Nephron (organoid): ENCODE measurements at regions not wholly inside any gene's neighbourhood (a gene's known extent, or its start where the extent isn't known, plus 50 kb on each side); places are given as distances from the start of the nearest gene placed in this dataset.
"Not testable (repeated sequence)": the region's sequence is repeated elsewhere in the genome, so short reads cannot be mapped to it uniquely, and the experiment has no call there.

Source experiments
- H3K27ac Mint-ChIP-seq, 3 experiments: 2 replicates each; pipeline ENCODE4 v1.8.0; 2020; ENCODE audit warnings: mixed read lengths in 3 of 3, mild to moderate bottlenecking in 2 of 3, moderate library complexity in 1 of 3
- H3K27me3 Mint-ChIP-seq: 2 replicates; pipeline ENCODE4 v1.8.0; 2021; ENCODE audit warnings: low read depth, mild to moderate bottlenecking, moderate library complexity, mixed read lengths
- H3K36me3 Mint-ChIP-seq: 2 replicates; pipeline ENCODE4 v1.8.0; 2020; ENCODE audit warnings: low read depth, mixed read lengths
- H3K4me1 Mint-ChIP-seq: 2 replicates; pipeline ENCODE4 v1.8.0; 2020; ENCODE audit warnings: mixed read lengths
- H3K4me3 Mint-ChIP-seq, 3 experiments: 2 replicates each; pipeline ENCODE4 v1.8.0; 2020; ENCODE audit warnings: mild to moderate bottlenecking in 3 of 3, mixed read lengths in 3 of 3, moderate library complexity in 2 of 3
- H3K9me3 Mint-ChIP-seq: 2 replicates; pipeline ENCODE4 v1.8.0; 2020; ENCODE audit warnings: mixed read lengths
- CTCF ChIP-seq, 3 experiments: fragments of 200-600 bp; sonication (generic); IDR thresholded peaks; one replicate each; pipeline ENCODE4 v1.5.0; 2021; ENCODE audit warnings: antibody characterized with exemption in 3 of 3; ENCODE audit not compliant: unreplicated experiment in 3 of 3

DNA sequence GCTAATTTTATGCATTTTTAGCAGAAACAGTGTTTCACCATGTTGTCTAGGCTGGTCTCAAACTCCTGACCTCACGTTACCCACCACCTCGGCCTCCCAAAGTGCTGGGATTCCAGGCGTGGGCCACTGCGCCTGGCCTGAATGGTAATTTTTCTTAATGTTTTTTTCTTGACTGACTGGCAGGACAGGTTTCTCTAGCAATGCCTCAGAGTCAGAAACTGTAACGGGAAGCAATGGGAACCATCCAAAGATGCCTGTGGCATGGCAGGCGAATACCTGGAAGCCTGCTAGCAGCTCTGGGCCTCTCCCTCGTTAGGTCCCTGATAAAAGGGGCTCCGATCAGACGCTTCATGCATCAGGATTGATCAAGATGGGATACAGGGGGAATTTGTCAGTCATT is 639.2 kb downstream of the NR2F1-AS1 start:
- Mint-ChIP-seq H3K9me3 (peaks cover 6% of the 10 kb centered on the region), H3K4me1 (peaks cover 26% of the 10 kb centered on the region), H3K36me3 (no peaks in the 10 kb centered on the region), H3K4me3 (no peak overlapping the region), H3K27me3 (no peaks in the 10 kb centered on the region), H3K27ac (peak overlapping the region in 2 of 3 experiments; percentile 48 to 85)
- no peak for TF ChIP-seq CTCF (IDR thresholded peaks at IDR 0.05; ENCODE audit: unreplicated experiment in 3 of 3)

DNA sequence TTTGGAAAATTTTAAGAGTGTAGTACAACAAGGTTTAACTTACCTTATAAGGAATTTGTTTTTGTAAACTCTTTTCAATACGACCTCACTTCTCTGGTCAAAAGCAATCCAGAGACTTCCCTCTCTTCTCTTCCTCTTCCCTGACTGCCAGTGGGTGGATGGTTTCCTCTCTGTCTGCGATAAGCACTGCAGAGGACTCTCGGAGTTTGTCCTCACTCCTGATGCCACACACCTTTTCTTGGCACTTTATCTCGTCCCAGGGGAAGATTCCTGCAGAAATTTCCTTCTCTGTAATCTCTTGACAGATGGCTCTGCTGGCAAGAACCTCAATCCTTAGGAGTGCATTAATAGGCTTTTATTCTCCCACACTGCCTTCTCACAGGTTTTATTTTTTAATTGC is 641.6 kb downstream of the NR2F1-AS1 start:
- Mint-ChIP-seq H3K9me3 (no peaks in the 10 kb centered on the region), H3K27ac (peak overlapping the region; percentile 26 to 76 (median 70)), H3K36me3 (no peaks in the 10 kb centered on the region), H3K4me3 (no peak overlapping the region), H3K4me1 (peaks cover 11% of the 10 kb centered on the region), H3K27me3 (no peaks in the 10 kb centered on the region)
- no peak for TF ChIP-seq CTCF (IDR thresholded peaks at IDR 0.05; ENCODE audit: unreplicated experiment in 3 of 3)

DNA sequence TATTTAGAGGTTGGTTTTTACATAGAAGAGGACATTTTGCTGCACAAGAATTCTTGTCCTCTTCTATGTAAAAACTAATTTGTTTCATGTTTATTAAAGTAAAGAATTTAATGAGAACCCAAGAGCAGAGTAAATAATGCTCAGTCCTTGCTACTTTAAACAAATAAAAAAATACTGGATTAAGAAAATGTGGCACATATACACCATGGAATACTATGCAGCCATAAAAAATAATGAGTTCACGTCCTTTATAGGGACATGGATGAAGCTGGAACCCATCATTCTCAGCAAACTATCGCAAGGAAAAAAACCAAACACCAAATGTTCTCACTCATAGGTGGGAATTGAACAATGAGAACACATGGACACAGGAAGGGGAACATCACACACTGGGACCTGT is 643.6 kb downstream of the NR2F1-AS1 start:
- not testable (repeated sequence) for H3K4me3 Mint-ChIP-seq, H3K27ac Mint-ChIP-seq, H3K27me3 Mint-ChIP-seq, H3K36me3 Mint-ChIP-seq, H3K9me3 Mint-ChIP-seq
- peaks cover 11% of the 10 kb centered on the region for H3K4me1 Mint-ChIP-seq

- Mint-ChIP-seq H3K36me3 (no peaks in the 10 kb centered on the region), H3K27me3 (no peaks in the 10 kb centered on the region), H3K9me3 (no peaks in the 10 kb centered on the region), H3K27ac (no peak overlapping the region), H3K4me1 (peaks cover 21% of the 10 kb centered on the region), H3K4me3 (no peak overlapping the region)
- no peak for TF ChIP-seq CTCF (IDR thresholded peaks at IDR 0.05; ENCODE audit: unreplicated experiment in 3 of 3)
Measured at GRCh38 chr5:92930057-92930456, 651.0 kb downstream of the NR2F1-AS1 start.

DNA sequence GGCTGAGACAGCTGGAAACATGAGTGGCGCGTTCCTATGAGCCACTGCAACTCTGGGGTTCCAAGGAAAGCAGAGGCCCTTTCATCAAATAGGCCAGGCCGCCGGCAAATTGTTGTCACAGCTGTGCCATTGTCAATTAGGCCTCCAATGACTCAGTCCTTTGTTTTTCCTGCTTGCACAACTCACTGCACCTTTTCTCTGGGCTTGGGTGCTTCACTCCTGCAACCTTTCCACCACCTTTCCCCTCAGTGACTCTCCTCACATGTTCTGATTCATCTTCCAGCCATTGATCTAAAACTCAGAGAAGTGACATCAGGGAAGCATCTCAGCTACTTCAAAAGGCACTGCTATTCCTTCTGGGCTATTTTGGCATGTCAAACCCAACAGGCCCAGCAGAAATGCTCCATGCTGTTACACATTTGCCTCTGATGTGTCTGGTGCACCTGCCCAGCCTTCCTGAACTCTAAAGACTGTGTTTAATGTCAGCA is 653.7 kb downstream of the NR2F1-AS1 start:
- Mint-ChIP-seq H3K27me3 (no peaks in the 10 kb centered on the region), H3K36me3 (no peaks in the 10 kb centered on the region), H3K9me3 (peaks cover 3% of the 10 kb centered on the region), H3K4me3 (no peak overlapping the region), H3K27ac (peak overlapping the region in 2 of 3 experiments; percentile 63 to 76), H3K4me1 (peaks cover 21% of the 10 kb centered on the region)
- TF ChIP-seq CTCF (IDR thresholded peaks at IDR 0.05; ENCODE audit: unreplicated experiment in 3 of 3): no peak

GRCh38 chr5:92923885-92924284 is 657.1 kb downstream of the NR2F1-AS1 start:
- TF ChIP-seq CTCF (IDR thresholded peaks at IDR 0.05; ENCODE audit: unreplicated experiment in 3 of 3): no peak
- Mint-ChIP-seq H3K4me1 (peaks cover 27% of the 10 kb centered on the region), H3K27me3 (no peaks in the 10 kb centered on the region), H3K9me3 (peaks cover 3% of the 10 kb centered on the region), H3K4me3 (no peak overlapping the region), H3K27ac (no peak overlapping the region), H3K36me3 (no peaks in the 10 kb centered on the region)
